ENCODE measurements at regions not wholly inside any gene's neighbourhood (a gene's known extent, or its start where the extent isn't known, plus 50 kb on each side); places are given as distances from the start of the nearest gene placed in this dataset.

GRCh38 chr4:14883661-14884060 is 118.6 kb upstream of the CPEB2 start:
- DNase-seq = no peak
- intact Hi-C loops (cut with DNase I) = no loop called here
- no peak overlapping the region for H3K27ac ChIP-seq
- no peaks in the 10 kb centered on the region for H3K27me3 ChIP-seq (ENCODE audit: low read depth)
- H3K4me1 ChIP-seq = no peaks in the 10 kb centered on the region
- no peaks in the 10 kb centered on the region for H3K36me3 ChIP-seq
- no peak overlapping the region for H3K4me3 ChIP-seq
- ATAC-seq = no peak
- TF ChIP-seq CTCF (IDR thresholded peaks at IDR 0.05) = no peak
- no peaks in the 10 kb centered on the region for H3K9me3 ChIP-seq

- Histone ChIP-seq H3K36me3 (no peaks in the 10 kb centered on the region), H3K4me3 (no peak overlapping the region), H3K27me3 (ENCODE audit: low read depth) (no peaks in the 10 kb centered on the region), H3K4me1 (no peaks in the 10 kb centered on the region), H3K27ac (no peak overlapping the region), H3K9me3 (no peaks in the 10 kb centered on the region)
- TF ChIP-seq CTCF (IDR thresholded peaks at IDR 0.05) = no peak
- intact Hi-C loops (cut with DNase I) = no loop called here
- DNase-seq = no peak
- ATAC-seq = no peak
Observed at GRCh38 chr4:14887842-14888433, 114.3 kb upstream of the CPEB2 start.

- peak in 1 of 2 donors; percentile 53 for ATAC-seq
- Histone ChIP-seq H3K4me3 (no peak overlapping the region), H3K27me3 (ENCODE audit: low read depth) (no peaks in the 10 kb centered on the region), H3K27ac (no peak overlapping the region), H3K36me3 (no peaks in the 10 kb centered on the region), H3K4me1 (no peaks in the 10 kb centered on the region), H3K9me3 (no peaks in the 10 kb centered on the region)
- intact Hi-C loops (cut with DNase I) = no loop called here
- no peak for TF ChIP-seq CTCF (IDR thresholded peaks at IDR 0.05)
- DNase-seq = no peak
Observed at GRCh38 chr4:14888790-14889572, 113.3 kb upstream of the CPEB2 start.

- Histone ChIP-seq H3K36me3 (no peaks in the 10 kb centered on the region), H3K9me3 (no peaks in the 10 kb centered on the region), H3K27ac (no peak overlapping the region), H3K4me3 (no peak overlapping the region), H3K4me1 (peaks cover 5% of the 10 kb centered on the region), H3K27me3 (ENCODE audit: low read depth) (no peaks in the 10 kb centered on the region)
- ATAC-seq = no peak
- no peak for DNase-seq
- intact Hi-C loops (cut with DNase I) = no loop called here
- no peak for TF ChIP-seq CTCF (IDR thresholded peaks at IDR 0.05)
Observed at GRCh38 chr4:14892563-14892962, 109.7 kb upstream of the CPEB2 start.

- TF ChIP-seq CTCF (IDR thresholded peaks at IDR 0.05) = no peak
- DNase-seq = no peak
- intact Hi-C loops (cut with DNase I) = no loop called here
- H3K27ac ChIP-seq = no peak overlapping the region
- H3K9me3 ChIP-seq = no peaks in the 10 kb centered on the region
- ATAC-seq = no peak
- H3K4me1 ChIP-seq = peaks cover 5% of the 10 kb centered on the region
- H3K36me3 ChIP-seq = no peaks in the 10 kb centered on the region
- no peaks in the 10 kb centered on the region for H3K27me3 ChIP-seq (ENCODE audit: low read depth)
- no peak overlapping the region for H3K4me3 ChIP-seq
Observed at GRCh38 chr4:14893713-14894112, 108.6 kb upstream of the CPEB2 start.

Measured in lower lobe of right lung (tissue), 2 donors.